ENCODE measurements at regions not wholly inside any gene's neighbourhood (a gene's known extent, or its start where the extent isn't known, plus 50 kb on each side); places are given as distances from the start of the nearest gene placed in this dataset.
"Not testable (repeated sequence)": the region's sequence is repeated elsewhere in the genome, so short reads cannot be mapped to it uniquely, and the experiment has no call there.

DNA sequence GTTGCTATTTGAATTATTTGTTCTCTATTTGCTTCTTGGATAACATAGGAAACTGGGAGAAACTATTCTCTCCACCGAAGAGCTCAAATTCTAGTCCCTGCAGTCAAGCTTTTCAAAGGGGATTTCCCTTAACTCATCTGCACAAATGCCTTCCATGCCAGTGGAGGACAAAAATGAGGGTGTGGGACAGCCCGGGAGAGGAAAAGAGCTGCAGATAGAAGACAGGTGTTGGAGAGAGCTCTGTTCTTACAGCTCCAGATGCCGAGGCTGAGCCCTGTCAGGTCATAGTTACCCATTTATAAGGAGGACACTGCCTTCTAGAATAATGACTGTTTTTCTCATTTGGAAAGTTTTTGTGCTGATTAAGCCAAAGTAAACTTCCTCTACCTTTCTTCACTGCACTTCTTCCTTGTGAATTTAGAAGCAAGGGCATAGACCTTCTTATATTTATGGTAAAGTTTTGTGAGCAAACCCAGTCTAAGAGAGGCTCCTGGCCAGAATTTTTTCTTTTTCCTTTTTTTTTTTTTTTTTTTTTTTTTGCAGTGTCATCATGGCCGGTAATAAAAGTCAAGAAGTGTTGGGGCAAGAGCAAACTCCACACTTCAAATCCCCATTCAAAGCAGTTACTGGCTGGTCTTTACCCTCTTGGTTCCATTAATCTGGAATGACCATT is 177.2 kb downstream of the ABCC12 start:
- ATAC-seq (no peak), DNase-seq (no peak)
- intact Hi-C loops (cut with micrococcal nuclease), result no loop called here

- intact Hi-C loops (cut with micrococcal nuclease), result no loop called here
- DNase-seq (no peak), ATAC-seq (no peak)
Observed at GRCh38 chr16:47977802-47978201, 178.0 kb downstream of the ABCC12 start.

DNA sequence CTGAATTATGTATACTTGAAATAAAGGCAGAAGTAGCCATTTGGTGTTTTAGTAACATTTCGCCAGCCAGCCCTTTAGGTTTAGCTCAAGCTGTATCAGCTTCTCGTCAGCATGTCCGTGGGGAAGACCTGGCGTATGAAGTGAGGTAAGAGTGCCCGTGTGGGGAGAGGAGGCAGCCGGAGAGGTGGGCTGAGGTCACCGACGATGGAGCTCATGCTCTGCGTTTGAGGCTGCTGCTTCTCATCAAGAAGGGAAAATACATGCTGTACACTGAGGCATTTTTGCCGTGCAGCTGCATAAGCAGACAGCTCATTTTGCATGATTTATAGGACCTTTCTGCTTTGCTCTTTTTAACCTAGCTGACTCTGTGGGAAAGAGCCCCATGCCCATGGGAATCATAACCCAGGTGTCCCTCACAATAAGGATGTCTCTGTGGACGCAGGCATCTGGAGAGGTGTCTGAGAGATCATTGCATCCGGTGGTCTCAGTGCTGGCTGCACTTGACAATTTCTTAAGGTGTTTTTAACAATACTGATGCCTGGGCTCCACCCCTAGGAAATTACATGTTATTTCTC is 179.1 kb downstream of the ABCC12 start:
- DNase-seq (no peak), ATAC-seq (no peak)
- intact Hi-C loops (cut with micrococcal nuclease), result no loop called here

DNA sequence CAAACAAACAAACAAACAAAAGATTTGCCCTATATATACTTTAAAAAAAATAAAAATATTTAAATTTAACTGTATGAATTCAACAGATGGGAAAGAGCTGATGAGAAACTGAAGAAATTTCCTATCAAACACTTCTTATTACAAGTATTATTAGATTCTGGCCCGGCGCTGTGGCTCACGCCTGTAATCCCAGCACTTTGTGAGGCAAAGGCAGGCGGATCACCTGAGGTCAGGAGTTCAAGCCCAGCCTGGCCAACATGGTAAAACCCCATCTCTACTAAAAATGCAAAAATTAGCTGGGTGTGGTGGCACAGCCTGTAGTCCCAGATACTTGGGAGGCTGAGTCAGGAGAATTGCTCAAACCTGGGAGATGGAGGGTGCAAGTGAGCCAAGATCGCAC is 180.8 kb downstream of the ABCC12 start:
- intact Hi-C loops (cut with micrococcal nuclease); DNase-seq; ATAC-seq: not testable (repeated sequence)

DNA sequence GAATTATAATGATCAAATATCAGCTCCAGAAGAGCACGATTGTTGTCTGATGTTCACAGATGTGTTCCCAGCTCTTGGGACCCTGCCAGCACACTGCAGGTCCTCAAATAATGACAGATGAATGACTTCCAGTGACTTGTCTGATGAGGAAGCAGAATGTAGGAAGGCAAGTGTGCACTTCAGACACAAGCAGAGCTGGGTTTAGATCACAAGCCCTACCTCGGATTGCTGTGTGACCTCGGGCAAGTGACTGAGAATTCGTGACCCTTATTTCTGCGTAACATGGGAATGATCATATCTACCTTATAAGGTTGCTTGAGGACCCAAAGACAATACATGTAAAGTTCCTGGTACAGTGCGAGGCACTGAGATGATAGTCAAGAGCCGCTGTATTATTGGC is 182.2 kb downstream of the ABCC12 start:
- ATAC-seq (no peak), DNase-seq (no peak)
- intact Hi-C loops (cut with micrococcal nuclease), result no loop called here

GRCh38 chr16:47972246-47972985 is 183.4 kb downstream of the ABCC12 start:
- intact Hi-C loops (cut with micrococcal nuclease), result no loop called here
- DNase-seq (no peak), ATAC-seq (no peak)

- no peak for ATAC-seq
- intact Hi-C loops (cut with micrococcal nuclease), result no loop called here
Observed at GRCh38 chr16:47971225-47971624, 184.6 kb downstream of the ABCC12 start.

DNA sequence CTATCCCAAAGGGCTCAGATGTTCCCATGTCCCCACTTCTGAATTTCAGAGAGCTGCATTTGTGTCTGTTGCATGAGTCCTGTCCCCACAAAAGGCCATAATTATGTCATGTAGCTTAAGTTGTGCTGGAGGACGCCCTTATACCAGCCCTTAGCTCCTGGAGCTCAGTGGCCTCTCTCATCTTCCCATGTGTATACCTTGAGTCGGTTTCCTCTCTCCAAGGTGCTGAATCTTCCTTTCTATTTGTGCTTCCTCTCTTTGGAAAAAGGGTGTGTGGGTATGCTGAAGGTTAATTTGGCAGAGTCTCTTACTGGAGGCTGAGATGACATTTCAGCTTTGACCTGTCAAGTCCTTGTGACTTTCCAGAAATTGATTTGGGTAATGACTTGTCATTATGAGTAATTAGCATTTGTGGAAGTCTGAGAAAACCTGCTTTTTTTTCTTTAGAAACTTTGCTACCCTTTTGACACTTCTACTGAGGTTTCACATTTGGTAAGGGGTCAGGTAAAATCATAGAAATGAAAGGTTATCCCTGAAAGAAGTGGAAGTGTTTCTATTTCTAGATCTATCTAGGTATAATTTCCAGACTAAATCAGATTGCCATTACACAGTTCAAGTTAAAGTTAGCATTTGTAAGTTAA is 185.4 kb downstream of the ABCC12 start:
- ATAC-seq (no peak), DNase-seq (no peak)
- intact Hi-C loops (cut with micrococcal nuclease), result no loop called here

More at GRCh38 chr16:47971225-47971624, 184.6 kb downstream of the ABCC12 start:
- DNase-seq, result no peak

DNA sequence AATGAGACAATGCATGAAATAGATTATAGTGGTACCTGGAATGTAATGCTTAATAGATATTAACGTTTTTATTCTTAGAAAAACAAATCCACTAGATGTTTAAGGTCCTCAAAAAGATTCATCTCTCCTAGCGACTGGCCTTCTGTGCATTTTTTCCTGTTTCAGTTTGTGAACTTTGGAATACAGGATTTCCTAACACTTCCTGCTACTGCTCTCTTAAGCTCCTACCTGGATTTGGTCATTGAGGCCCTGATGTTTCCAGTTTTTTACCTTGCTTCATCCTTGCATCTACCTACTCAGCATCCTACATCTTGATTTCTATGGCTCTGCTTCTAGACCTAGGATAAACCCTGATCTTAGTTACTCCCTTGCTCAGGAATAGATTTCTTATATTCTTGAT is 188.4 kb downstream of the ABCC12 start:
- ATAC-seq (no peak), DNase-seq (no peak)
- intact Hi-C loops (cut with micrococcal nuclease), result no loop called here

DNA sequence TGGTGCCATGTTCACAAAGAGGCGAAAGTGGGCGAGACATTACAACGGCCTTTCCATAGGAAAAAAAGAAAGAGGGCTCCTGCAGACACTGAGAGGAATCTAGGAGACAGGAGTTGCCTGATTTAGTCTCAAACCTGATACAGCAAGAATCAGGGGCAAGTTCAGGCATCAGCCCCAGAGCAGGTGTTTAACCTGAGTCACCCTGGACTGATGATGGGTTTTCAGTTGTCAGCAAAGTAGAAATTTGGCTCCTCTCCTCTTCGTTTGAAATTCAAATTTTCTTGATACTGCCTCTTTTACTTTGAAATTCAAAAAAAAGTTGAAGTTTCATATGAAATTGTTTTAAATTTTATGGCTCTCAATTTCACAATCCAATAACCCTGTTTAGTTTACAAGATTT is 189.5 kb downstream of the ABCC12 start:
- intact Hi-C loops (cut with micrococcal nuclease), result no loop called here
- no peak for ATAC-seq
- DNase-seq, result no peak

DNA sequence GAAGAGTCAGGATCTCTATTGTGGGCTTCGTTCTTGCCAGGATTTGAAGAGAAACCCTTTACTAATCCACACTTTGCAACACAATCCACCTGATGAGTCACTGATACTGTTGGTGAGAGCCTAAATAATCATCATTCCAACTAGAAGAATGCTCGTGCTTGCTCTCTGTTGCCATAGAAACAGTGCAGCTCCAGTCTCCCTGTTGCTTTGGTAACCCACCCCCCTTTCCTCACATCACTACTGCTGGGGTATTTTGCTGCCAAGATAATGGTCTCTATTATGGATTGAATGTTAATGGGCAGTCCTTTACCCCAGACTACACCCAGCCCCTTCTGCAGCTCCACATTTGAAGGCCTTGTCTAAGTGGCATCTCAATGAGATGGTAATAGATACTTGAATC is 190.4 kb downstream of the ABCC12 start:
- intact Hi-C loops (cut with micrococcal nuclease), result no loop called here
- DNase-seq (no peak), ATAC-seq (no peak)

- no peak for ATAC-seq
- no peak for DNase-seq
- intact Hi-C loops (cut with micrococcal nuclease), result no loop called here
Observed at GRCh38 chr16:47958726-47959125, 197.1 kb downstream of the ABCC12 start.

GRCh38 chr16:47956916-47957315 is 198.9 kb downstream of the ABCC12 start:
- intact Hi-C loops (cut with micrococcal nuclease), result no loop called here
- no peak for ATAC-seq
- DNase-seq, result no peak

DNA sequence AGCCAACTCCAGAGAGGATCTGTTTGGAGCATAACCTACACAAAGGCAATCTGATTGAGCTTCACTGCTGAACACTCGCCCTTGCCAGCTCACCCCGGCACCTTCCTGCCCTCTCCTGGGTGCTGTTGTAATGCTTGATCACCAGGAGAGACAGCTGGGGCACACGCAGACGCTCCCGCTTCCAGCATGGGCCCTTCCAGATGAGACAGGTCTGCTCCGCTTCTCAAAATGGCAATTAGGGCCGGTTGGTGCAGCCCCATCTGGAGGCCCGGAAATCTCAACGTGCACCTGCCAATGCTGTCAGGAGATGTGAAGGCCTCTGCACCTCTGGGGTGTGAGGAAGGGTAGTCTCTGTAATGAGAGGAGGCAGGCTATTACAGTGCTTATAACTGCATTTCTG is 206.1 kb downstream of the ABCC12 start:
- ATAC-seq (no peak), DNase-seq (no peak)
- intact Hi-C loops (cut with micrococcal nuclease), result no loop called here

DNA sequence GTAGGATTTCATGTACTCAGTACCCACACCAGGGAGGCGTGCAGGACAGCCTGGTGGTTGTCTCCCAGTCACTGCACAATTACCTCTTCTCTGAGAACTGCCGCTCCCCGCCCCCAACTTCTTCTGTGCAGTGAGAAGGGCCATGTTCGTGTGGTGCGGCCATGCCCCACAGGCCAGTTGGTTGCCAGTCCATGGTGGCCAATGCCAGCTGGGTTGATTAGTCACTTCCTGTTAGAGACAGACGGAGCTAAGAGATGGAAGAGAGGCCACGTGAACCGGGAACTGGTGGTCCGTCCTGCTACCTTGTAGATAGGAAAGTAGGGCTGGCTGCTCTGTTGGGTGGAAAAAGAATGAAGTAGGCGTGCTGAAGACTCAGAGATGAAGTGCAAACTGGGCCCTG is 206.5 kb downstream of the ABCC12 start:
- ATAC-seq, result no peak
- intact Hi-C loops (cut with micrococcal nuclease), result no loop called here
- DNase-seq, result no peak

DNA sequence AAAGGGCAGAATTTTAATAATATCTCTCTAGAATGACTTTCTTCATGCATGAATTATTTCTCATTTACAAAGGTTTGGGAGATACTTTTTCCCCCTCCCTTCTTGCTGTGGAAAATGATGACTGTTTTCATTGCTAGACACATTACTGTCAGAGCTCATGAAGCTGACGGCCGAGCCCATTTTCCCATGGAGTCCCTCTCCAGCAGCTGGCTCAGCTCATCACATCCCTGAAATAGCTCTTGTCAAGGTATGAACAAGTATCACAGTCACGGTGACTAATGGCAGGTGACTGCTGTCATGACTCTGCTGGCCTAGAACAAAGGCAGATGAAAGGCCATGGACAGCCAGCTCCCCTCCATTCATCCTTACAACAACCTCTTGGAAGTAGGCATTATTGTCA is 208.1 kb downstream of the ABCC12 start:
- DNase-seq (no peak), ATAC-seq (no peak)
- intact Hi-C loops (cut with micrococcal nuclease), result no loop called here

DNA sequence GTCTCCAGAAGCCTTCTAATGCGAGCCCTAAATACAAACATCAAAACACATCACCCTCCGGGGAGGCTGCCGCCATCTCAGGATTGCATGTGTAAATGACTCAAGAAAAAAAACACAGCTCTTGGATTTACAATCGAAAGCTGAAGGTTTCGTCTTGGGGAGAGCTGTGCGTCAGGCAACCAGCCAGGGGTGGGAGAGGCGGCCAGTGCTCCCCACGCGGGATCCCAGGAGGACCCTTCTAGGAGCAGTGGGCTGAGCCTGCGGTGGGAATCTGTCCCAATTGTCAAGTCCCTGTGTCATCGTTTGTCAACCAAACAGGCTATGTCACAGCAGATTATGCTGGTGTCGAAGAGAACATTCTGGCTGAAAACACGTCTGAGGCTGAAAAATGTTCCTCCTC is 209.7 kb downstream of the ABCC12 start:
- no peak for ATAC-seq
- intact Hi-C loops (cut with micrococcal nuclease), result no loop called here
- no peak for DNase-seq

- ATAC-seq, result no peak
- intact Hi-C loops (cut with micrococcal nuclease), result no loop called here
- no peak for DNase-seq
Observed at GRCh38 chr16:47944589-47944988, 211.2 kb downstream of the ABCC12 start.

DNA sequence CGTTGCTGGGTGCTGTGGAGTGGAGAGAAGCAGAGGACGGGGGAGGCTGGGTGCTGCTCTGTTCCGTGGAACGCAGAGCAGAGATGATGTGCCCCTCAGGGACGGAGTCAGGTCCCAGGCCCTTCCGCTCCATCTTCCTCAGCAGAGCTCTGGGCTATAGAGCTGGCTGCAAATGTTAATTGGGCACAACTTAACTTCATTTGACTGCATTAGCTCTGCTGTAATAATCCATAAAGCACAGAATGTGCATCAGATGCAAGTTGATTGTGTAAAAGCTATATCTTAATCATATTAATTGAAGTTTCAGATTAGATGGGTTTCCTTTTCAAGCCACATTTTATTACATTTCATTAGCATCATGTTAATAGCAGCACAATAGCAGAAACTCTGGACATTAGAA is 212.6 kb downstream of the ABCC12 start:
- ATAC-seq, result no peak

DNA sequence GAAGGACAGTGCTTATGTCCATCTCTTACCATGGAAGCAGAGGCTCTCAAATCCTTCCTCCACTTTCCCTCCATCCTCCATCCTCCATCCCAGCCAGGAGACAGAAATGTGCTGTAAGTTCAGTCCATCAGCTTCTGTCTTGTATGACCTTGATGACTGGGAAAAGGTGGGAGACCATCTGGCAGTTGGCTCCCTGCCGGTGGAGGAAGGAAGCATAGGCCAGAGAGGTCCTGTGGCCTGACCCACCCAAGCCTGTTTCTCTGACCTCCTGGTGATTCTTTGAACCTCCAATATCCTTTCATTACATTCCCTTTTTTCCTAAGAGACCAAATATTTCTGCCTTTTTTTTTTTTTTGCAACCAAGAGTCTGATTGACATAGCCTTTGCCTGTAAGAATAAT is 215.3 kb downstream of the ABCC12 start:
- no peak for DNase-seq
- ATAC-seq, result no peak
- intact Hi-C loops (cut with micrococcal nuclease), result no loop called here

More for the DNA sequence above, 212.6 kb downstream of the ABCC12 start:
- DNase-seq, result no peak
- intact Hi-C loops (cut with micrococcal nuclease), result no loop called here

Data from left ventricle myocardium superior (tissue), 1 donor.